BLaER1 (cell line): ENCODE measurements at regions not wholly inside any gene's neighbourhood (a gene's known extent, or its start where the extent isn't known, plus 50 kb on each side); places are given as distances from the start of the nearest gene placed in this dataset.

Experiments
- H3K27ac ChIP-seq: shearing (Covaris generic); formaldehyde crosslinking; 2 replicates; pipeline ENCODE4 v1.8.1; 2022
- H3K27me3 ChIP-seq: shearing (Covaris generic); formaldehyde crosslinking; 2 replicates; pipeline ENCODE4 v1.8.1; 2022
- H3K36me3 ChIP-seq: shearing (Covaris generic); formaldehyde crosslinking; 2 replicates; pipeline ENCODE4 v1.8.1; 2022
- H3K4me1 ChIP-seq: shearing (Covaris generic); formaldehyde crosslinking; 2 replicates; pipeline ENCODE4 v1.8.1; 2022
- H3K4me2 ChIP-seq: shearing (Covaris generic); formaldehyde crosslinking; 2 replicates; pipeline ENCODE4 v1.8.1; 2022
- H3K4me3 ChIP-seq: shearing (Covaris generic); formaldehyde crosslinking; 2 replicates; pipeline ENCODE4 v1.8.1; 2022
- H3K9ac ChIP-seq: shearing (Covaris generic); formaldehyde crosslinking; 2 replicates; pipeline ENCODE4 v1.8.1; 2022
- H3K9me3 ChIP-seq: shearing (Covaris generic); formaldehyde crosslinking; 2 replicates; pipeline ENCODE4 v1.8.1; 2022
- H4K20me1 ChIP-seq: shearing (Covaris generic); formaldehyde crosslinking; 2 replicates; pipeline ENCODE4 v1.8.1; 2022
- Cebpa-rat ChIP-seq: shearing (Covaris generic); IDR thresholded peaks from 2 replicates; pipeline ENCODE4 v1.8.1; 2022

DNA sequence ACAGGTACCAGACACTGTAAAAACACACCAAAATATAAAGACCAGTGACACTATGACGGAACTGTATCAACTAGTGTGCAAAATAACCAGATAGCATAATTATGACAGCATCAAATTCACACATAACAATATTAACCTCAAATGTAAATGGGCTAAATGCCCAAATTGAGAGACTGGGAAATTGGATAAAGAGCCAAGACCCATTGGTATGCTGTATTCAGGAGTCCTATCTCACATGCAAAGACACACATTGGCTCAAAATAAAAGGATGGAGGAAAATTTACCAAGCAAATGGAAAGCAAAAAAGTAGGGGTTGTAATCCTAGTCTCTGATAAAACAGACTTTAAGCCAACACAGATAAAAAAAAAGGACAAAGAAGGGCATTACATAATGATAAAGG lies 416.3 kb upstream of the ZNF608 start:
- Histone ChIP-seq H3K27me3 (no peaks in the 10 kb centered on the region), H3K36me3 (no peaks in the 10 kb centered on the region), H3K4me2 (no peak overlapping the region), H3K9me3 (peaks cover 43% of the 10 kb centered on the region), H3K4me1 (no peaks in the 10 kb centered on the region), H4K20me1 (no peaks in the 10 kb centered on the region), H3K27ac (no peak overlapping the region), H3K9ac (no peak overlapping the region), H3K4me3 (no peak overlapping the region)
- no peak for TF ChIP-seq Cebpa-rat

DNA sequence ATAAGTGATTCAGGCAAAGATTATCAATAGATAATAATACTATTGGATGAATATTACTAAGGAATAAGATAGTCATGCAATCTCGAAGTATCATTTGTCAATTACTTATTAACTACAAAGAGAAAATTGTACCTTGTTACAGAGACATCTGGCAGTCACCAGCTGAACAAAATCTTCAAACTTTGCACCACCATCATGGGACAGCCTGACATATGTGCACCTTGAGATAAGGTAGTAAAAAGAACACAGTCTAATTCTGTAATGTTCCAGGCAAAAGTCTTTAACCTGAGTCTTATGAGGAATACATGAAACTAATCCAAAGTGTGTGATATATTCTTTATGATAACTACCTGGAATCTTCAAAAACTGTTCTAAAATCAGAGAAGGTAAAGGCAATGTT lies 423.0 kb upstream of the ZNF608 start:
- H3K4me1 ChIP-seq, result no peaks in the 10 kb centered on the region
- H3K36me3 ChIP-seq, result no peaks in the 10 kb centered on the region
- H3K4me2 ChIP-seq, result no peak overlapping the region
- no peak overlapping the region for H3K27ac ChIP-seq
- no peaks in the 10 kb centered on the region for H4K20me1 ChIP-seq
- H3K4me3 ChIP-seq, result no peak overlapping the region
- H3K9me3 ChIP-seq, result peaks cover 3% of the 10 kb centered on the region; the same call in 1 of the 2 replicates
- no peaks in the 10 kb centered on the region for H3K27me3 ChIP-seq
- TF ChIP-seq Cebpa-rat, result no peak
- H3K9ac ChIP-seq, result no peak overlapping the region

DNA sequence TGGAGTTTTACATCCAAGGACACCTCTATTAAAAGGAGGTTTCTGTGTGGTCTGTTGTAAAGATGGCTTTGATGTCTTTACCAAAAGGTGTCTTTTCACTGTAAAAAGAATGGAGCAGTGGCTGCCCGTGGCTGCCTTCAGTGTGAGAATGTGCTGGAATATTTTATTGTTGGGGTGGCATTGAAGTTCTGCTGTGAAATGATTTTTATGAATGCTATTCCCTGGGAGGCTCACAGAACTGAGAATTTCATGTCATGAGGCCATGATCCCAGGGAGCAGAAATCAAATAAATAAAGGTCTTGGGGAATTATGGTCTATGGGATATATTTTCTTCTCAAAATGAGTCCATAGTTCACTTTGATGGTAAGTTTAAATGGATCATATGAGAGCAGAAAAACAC lies 425.2 kb upstream of the ZNF608 start:
- H3K36me3 ChIP-seq, result no peaks in the 10 kb centered on the region
- H3K4me2 ChIP-seq, result no peak overlapping the region
- no peaks in the 10 kb centered on the region for H4K20me1 ChIP-seq
- TF ChIP-seq Cebpa-rat, result no peak
- no peaks in the 10 kb centered on the region for H3K4me1 ChIP-seq
- H3K9me3 ChIP-seq, result no peaks in the 10 kb centered on the region; the same call in 1 of the 2 replicates
- H3K27me3 ChIP-seq, result no peaks in the 10 kb centered on the region
- no peak overlapping the region for H3K9ac ChIP-seq
- H3K4me3 ChIP-seq, result no peak overlapping the region
- no peak overlapping the region for H3K27ac ChIP-seq

DNA sequence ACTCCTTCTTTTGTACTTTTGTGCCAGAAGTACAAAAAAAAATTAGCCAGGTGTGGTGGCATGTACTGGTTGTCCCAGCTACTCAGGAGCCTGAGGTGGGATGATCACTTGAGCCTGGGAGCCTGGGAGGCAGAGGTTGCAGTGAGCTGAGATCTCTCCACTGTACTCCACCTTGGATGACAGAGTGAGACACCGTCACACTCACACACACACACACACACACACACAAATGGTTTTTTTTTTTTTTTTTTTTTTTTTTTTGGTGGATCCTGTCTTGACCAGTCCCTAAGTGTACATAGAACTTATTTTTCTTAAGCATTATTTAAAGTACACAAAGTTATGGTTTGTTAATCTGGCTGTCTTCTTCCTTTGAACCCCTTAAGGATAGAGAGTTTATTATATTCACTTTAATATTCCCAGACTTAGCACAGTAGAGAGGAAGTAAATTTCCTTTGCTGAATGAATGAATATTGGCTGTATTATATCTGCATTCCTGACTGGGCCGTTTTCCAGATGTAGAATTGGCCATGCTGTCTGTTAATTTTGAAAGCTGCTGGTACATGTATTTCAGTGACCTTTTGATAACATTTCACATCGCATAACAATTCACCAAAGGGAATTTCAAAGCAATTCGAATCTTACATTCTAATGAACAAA lies 429.0 kb upstream of the ZNF608 start:
- Histone ChIP-seq H3K36me3 (no peaks in the 10 kb centered on the region), H3K27ac (no peak overlapping the region), H3K9ac (no peak overlapping the region), H4K20me1 (no peaks in the 10 kb centered on the region), H3K4me2 (no peak overlapping the region), H3K9me3 (no peaks in the 10 kb centered on the region), H3K27me3 (no peaks in the 10 kb centered on the region), H3K4me3 (no peak overlapping the region), H3K4me1 (no peaks in the 10 kb centered on the region)
- TF ChIP-seq Cebpa-rat, result no peak

DNA sequence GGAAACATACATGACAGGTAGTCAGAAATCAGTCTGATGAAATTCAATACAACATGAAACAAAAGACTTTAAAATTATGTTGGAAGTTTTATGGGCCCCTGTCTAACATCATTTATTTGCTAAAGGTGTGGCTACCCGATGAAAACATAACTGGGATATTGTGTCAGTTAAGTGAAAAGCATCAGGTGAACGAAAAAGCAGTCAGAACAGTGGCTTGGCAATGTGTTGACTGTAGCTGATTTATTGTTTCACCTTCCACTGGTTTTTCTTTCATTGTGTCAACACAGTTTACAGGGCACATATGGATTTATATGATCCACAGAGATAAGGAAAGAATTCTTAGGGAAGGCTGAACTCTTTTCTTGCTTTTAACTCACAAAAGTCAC lies 429.6 kb upstream of the ZNF608 start:
- Histone ChIP-seq H3K4me1 (no peaks in the 10 kb centered on the region), H4K20me1 (no peaks in the 10 kb centered on the region), H3K36me3 (no peaks in the 10 kb centered on the region), H3K27me3 (no peaks in the 10 kb centered on the region), H3K4me2 (no peak overlapping the region), H3K27ac (no peak overlapping the region), H3K9ac (no peak overlapping the region), H3K4me3 (no peak overlapping the region), H3K9me3 (no peaks in the 10 kb centered on the region)
- TF ChIP-seq Cebpa-rat, result no peak

DNA sequence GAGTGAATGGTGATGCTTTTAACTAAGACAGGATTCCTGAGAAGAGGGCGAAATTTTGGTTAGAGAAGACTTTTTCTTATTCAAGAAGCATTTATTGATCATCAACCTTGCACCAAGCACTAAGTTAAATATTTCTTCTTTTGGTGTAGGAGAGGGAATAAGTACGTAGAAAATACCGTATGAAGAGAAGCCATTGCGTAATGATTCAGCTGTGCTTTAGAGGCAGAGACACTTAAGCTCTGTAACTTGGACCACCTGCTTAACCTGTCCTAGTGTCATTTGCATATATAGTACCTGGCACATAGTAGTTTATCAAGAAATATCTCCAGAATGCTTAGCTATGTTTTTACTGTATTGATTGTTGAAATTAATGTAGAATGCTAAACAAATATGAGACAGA lies 430.9 kb upstream of the ZNF608 start:
- no peaks in the 10 kb centered on the region for H3K9me3 ChIP-seq
- peak; percentile 10; the same call in 1 of the 2 replicates for TF ChIP-seq Cebpa-rat
- H3K4me2 ChIP-seq, result no peak overlapping the region
- H3K9ac ChIP-seq, result no peak overlapping the region
- H3K27me3 ChIP-seq, result no peaks in the 10 kb centered on the region
- H3K27ac ChIP-seq, result no peak overlapping the region
- no peaks in the 10 kb centered on the region for H3K36me3 ChIP-seq
- H3K4me1 ChIP-seq, result no peaks in the 10 kb centered on the region
- no peak overlapping the region for H3K4me3 ChIP-seq
- no peaks in the 10 kb centered on the region for H4K20me1 ChIP-seq

DNA sequence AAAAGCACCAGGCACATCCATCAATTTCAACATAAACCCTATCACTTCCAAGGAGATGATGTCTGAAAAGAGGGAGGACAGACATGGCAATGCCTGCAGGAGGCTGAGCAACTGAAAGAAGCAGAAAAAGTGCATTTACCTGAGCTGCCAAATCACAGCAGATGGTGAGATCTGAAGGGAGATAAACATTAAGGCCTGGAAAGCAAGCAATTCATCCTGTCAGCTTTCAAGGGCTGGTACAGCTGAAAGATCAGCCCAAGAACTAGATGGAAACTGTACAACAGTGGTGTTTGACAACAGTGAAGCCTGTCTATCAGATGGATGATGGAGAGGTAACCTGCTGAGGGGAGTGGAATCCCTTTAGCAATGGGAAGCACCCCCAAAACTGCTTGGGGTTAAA lies 433.2 kb upstream of the ZNF608 start:
- no peak for TF ChIP-seq Cebpa-rat
- Histone ChIP-seq H4K20me1 (no peaks in the 10 kb centered on the region), H3K9ac (no peak overlapping the region), H3K4me3 (no peak overlapping the region), H3K4me2 (no peak overlapping the region), H3K36me3 (no peaks in the 10 kb centered on the region), H3K27me3 (no peaks in the 10 kb centered on the region), H3K27ac (no peak overlapping the region), H3K9me3 (no peaks in the 10 kb centered on the region), H3K4me1 (no peaks in the 10 kb centered on the region)

DNA sequence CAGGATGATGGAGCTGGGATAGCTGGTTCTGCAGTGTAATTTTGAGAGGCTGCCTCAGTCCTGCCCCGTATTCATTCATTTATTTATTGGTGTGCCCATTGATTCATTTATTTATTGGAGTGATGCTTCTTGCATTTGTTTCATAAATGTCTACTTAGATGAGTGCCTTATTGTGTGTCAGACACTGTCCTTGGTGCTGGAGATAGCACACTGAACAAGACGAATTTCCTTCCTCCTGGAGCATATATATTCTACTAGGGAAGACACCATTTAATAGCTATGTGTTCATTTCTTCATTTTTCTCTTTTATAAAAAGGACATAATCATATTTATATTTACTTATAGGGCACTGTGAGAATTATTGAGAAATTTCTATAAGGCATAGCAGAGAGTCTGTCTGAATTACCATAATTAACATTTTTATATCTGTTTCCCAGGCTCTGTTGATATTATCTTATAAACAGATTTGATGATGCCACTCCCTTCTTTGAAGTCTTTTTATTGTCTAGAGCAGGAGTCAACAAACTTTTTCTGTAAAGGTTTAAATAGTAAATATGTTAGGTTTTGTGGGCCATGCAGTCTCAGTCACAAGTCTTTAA lies 433.9 kb upstream of the ZNF608 start:
- Histone ChIP-seq H3K36me3 (no peaks in the 10 kb centered on the region), H3K27me3 (no peaks in the 10 kb centered on the region), H3K4me1 (no peaks in the 10 kb centered on the region), H3K27ac (no peak overlapping the region), H4K20me1 (no peaks in the 10 kb centered on the region), H3K9me3 (no peaks in the 10 kb centered on the region), H3K9ac (no peak overlapping the region), H3K4me3 (no peak overlapping the region), H3K4me2 (no peak overlapping the region)
- no peak for TF ChIP-seq Cebpa-rat

DNA sequence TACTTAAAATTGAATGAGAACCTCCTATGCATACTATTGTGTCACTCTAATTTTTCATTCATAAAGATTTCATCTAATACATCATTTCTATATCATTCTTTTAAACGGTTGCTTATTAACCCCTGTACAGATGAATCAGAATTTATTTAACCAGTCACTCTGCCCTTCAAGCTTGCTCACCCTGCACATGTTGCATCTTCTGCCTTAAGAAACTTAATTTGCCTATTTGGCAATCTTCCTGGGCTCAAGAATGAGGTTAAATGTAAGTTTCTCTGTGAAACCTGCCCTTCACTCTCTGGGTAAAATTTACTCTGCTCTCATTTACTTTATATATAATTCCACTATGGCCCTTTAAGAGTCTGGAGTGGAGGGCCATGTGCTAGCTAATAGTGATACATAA lies 434.7 kb upstream of the ZNF608 start:
- no peaks in the 10 kb centered on the region for H3K27me3 ChIP-seq
- no peaks in the 10 kb centered on the region for H3K9me3 ChIP-seq
- H3K4me1 ChIP-seq, result no peaks in the 10 kb centered on the region
- H3K4me2 ChIP-seq, result no peak overlapping the region
- H3K4me3 ChIP-seq, result no peak overlapping the region
- H3K36me3 ChIP-seq, result no peaks in the 10 kb centered on the region
- no peaks in the 10 kb centered on the region for H4K20me1 ChIP-seq
- H3K27ac ChIP-seq, result no peak overlapping the region
- no peak overlapping the region for H3K9ac ChIP-seq
- no peak for TF ChIP-seq Cebpa-rat

DNA sequence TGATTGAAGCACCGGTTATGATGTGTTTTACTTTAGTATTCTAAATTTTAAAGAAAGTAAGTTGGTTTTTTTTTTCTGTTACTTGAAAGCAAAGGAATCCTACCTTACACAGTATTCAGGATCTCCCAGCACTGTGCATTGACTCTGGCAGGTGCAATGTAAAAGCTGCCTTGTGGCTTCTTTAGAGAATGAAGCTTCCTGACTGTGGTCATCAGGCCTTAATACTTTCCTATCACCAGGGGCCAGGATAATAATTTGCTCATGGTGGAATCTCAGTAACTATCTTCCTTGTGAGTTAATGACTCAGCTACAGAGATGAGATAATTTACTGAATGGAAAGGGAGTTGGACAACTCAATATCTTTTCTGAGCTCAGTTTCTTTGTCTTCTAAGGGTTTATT lies 435.5 kb upstream of the ZNF608 start:
- H3K36me3 ChIP-seq, result no peaks in the 10 kb centered on the region
- no peaks in the 10 kb centered on the region for H3K4me1 ChIP-seq
- no peak overlapping the region for H3K4me3 ChIP-seq
- H3K27ac ChIP-seq, result no peak overlapping the region
- H3K9me3 ChIP-seq, result no peaks in the 10 kb centered on the region
- no peak overlapping the region for H3K9ac ChIP-seq
- H4K20me1 ChIP-seq, result no peaks in the 10 kb centered on the region
- no peak overlapping the region for H3K4me2 ChIP-seq
- no peaks in the 10 kb centered on the region for H3K27me3 ChIP-seq
- TF ChIP-seq Cebpa-rat, result no peak

DNA sequence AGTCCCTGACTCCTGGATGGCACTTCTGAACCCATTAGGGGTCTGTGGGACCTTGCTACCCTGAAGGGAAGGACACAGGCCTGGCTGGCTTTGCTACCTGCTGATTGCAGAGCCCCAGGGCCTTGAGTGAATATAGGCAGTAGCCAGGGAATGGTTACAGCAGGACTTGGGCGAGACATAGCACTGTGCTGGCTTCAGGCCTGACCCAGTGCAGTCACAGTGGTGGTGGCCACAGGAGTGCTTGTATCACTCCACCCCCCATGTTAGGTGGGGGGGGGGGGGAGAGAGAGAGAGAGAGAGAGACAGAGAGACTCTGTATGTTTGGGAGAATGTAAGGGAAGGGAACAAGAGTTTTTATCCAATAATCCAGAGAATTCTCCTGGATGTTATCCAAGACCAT lies 439.3 kb upstream of the ZNF608 start:
- H3K27ac ChIP-seq, result no peak overlapping the region
- TF ChIP-seq Cebpa-rat, result no peak
- H3K27me3 ChIP-seq, result no peaks in the 10 kb centered on the region
- H3K4me1 ChIP-seq, result peaks cover 3% of the 10 kb centered on the region
- H4K20me1 ChIP-seq, result no peaks in the 10 kb centered on the region
- no peaks in the 10 kb centered on the region for H3K36me3 ChIP-seq
- no peak overlapping the region for H3K9ac ChIP-seq
- H3K9me3 ChIP-seq, result no peaks in the 10 kb centered on the region
- no peak overlapping the region for H3K4me2 ChIP-seq
- H3K4me3 ChIP-seq, result no peak overlapping the region
